NCI-H2029 treated with DMSO at 0.1 percent for 48 hours (cell line): ENCODE measurements at regions not wholly inside any gene's neighbourhood (a gene's known extent, or its start where the extent isn't known, plus 50 kb on each side); places are given as distances from the start of the nearest gene placed in this dataset.
"Not testable (repeated sequence)": the region's sequence is repeated elsewhere in the genome, so short reads cannot be mapped to it uniquely, and the experiment has no call there.

Experiments used
- DNase-seq: peaks from one replicate; lab custom pipeline; 2025; lab: John Stamatoyannopoulos, UW

GRCh38 chr5:106698169-106698568 is 972.6 kb downstream of the EFNA5 start:
- no peak for DNase-seq

DNA sequence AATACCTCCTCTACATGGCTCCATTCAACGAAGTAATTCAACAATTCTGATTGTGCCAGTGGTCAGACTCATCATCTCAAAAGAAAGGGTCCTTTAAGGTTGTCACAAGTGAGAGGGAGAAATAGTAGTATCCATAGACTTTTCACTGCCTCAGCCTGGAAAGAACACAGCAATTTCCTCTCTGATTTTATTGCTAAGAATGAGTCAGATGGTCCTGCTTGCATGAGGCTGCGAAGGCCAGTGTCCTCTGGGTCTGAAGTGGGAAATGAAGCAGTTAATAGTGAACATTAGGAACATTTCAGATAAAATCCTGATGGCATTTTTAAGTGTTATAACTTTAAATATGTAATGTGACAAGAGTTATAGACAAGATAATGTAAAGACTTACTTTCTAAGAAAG is 979.0 kb downstream of the EFNA5 start:
- DNase-seq = no peak

DNA sequence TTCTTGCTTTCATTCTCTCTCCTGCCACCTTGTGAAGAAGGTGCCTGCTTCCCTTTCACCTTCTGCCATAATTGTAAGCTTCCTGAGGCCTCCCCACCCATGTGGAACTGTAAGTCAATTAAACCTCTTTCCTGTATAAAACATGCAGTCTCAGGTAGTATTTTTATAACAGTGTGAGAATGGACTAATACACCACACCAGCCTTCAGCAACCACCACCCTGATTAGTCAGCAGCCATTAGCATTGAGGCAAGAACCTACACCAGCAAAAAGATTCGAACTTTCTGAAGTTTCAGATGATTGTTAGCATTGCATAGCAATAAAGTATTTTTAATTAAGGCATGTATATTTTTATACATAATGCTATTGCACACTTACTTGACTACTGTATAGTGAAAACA is 980.2 kb downstream of the EFNA5 start:
- no peak for DNase-seq

DNA sequence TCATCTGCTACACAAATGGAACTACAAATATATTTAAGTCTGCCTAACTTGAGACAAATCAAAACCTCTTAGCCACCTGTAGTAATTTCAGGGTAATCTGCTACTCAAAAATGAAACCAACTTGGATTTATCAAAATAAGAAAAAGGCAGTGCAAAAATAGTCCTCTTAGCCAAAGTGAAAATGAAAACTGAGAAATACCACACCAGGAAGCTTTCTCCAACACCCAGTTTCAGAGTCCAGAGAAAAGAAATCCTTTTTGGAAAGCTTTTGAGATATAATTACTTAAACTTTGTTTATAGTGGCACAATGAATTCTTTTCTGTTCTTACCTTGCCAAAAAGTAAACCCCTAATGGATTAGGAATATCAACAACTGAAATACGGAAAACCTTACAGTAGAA is 990.4 kb downstream of the EFNA5 start:
- DNase-seq = no peak

- no peak for DNase-seq
Observed at GRCh38 chr5:106677057-106677456, 993.7 kb downstream of the EFNA5 start.

GRCh38 chr5:106675687-106676086 is 995.0 kb downstream of the EFNA5 start:
- DNase-seq = no peak

DNA sequence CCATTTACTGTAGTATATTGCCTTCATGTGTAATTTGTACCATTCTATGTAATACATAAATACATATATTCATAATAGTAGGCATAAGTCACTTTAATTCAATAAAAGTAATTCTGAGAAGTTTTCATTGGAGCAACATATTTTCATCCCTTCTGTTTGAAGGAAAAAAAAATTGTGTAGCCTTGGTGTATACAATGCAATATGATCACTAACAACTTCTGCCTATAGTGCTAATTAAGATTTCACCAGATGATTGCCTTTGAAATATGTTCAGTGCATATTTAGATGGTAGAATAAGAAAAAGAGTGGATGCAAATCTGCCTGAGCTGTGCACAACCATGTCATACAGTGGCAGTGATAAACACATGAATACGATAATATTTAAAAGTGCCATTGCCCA is 996.8 kb downstream of the EFNA5 start:
- no peak for DNase-seq

GRCh38 chr5:106661866-106662265 is 1008.9 kb downstream of the EFNA5 start:
- no peak for DNase-seq

DNA sequence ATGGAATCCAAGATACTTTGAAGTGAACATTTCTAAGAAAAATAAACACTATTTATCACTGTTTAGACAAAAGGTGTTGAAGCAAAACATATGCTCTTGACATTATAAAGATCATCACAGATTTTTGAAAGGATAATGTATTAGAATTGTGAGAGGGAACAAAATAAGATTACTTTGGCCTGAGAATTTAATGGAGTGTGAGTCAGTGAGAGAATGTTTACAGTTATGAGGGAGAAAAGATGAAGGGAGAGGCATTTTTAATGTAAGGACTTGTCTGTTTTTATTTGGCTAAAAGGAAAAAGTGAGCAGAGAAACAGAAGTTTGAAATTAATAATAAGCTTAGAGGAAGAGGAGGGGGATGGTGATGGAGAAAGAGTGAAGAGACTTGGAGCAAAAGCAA is 1010.1 kb downstream of the EFNA5 start:
- DNase-seq = no peak

DNA sequence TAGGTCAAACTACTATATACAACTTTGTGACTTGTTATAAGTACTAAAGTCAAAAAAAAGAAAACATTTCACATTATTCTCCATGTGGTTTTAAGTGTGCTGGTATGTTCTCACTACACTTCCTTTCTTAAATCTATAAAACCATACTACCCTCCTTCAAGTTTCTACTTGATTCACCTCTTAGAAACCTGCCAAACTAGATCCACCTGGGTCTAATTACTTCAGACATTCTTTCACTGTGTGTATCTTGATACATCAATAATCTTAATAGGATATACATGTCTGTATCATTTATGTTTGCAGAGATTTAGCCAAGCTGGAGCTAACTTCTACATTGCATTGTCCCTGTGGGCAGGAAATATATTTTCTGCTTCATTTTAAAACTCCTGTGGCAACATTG is 1012.6 kb downstream of the EFNA5 start:
- DNase-seq = no peak

- no peak for DNase-seq
Observed at GRCh38 chr5:106656821-106657220, 1013.9 kb downstream of the EFNA5 start.

DNA sequence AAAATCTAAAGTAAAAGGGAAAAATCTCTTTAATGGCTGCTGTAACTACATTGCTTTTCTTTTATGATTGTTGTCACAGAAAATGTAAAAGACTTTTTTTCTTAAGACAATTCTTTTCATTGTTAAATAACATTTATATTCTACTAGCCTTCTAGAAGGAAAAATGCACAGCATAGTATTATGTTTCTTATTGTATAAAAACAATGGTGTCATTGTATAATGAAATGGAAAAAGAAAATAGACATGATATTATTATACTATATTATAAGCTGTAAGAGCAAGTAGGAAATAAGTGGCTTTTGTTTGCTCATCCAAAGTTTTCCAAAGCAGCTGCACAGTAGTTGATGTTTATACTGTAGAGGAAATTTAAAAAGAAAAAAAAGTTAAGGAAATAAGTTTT is 1021.7 kb downstream of the EFNA5 start:
- DNase-seq = no peak

GRCh38 chr5:106648401-106648800 is 1022.3 kb downstream of the EFNA5 start:
- DNase-seq = no peak

DNA sequence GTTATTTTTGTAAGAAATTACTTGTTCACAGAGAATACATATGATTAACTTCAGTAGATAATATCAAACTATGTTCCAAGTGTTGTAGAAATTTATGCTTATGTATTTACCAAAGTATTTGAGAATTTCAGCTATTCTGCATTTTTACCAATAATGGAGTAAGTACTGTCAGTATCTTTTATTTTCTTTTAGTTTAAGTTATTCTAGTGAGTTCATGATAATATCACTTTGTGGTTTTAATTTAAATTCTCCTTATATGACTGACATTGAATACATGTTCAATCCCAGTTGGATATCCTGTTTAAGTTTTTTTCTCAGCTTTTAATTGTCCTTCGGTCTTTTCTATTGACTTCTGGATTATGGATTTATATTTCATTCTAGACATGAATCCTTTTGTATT is 1024.6 kb downstream of the EFNA5 start:
- no peak for DNase-seq

- DNase-seq = no peak
Observed at GRCh38 chr5:106640511-106640910, 1030.2 kb downstream of the EFNA5 start.

GRCh38 chr5:106639488-106639887 is 1031.2 kb downstream of the EFNA5 start:
- no peak for DNase-seq

DNA sequence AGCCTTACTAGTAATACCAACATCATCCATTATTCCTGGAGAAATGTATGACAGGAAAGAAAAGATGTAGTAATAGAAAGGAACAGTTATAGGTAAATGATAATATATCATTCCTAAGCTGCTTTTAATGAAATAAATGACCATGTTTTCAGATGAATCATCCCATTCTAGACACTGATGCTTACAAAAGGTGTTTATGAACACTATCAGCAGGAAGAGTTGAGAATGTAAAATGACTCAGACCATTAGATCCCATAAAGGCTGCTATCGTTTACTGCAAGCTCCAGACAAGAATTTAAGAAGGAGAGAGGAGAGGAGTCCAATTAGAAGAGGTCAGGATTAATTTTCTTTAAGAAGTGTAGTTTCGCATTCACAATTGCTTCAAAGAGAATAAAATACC is 1033.5 kb downstream of the EFNA5 start:
- no peak for DNase-seq

DNA sequence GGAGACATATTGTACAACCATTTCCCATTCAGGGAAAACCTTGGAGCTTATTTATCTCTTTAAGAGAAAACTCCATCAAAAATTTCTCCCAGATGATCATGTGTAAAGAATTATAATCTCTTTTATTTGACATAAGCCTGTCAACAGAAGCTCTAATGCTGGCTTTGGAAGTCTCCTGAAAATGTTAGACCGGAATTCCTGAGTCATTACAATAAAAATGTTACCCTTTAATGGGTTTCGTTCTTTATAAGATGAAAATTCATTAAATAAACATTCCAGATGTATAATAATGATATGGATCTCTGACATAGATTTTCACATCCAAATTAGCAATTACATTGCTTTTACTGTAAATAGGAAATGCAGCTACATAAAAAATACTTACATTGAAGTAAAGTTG is 1036.4 kb downstream of the EFNA5 start:
- DNase-seq = no peak

DNA sequence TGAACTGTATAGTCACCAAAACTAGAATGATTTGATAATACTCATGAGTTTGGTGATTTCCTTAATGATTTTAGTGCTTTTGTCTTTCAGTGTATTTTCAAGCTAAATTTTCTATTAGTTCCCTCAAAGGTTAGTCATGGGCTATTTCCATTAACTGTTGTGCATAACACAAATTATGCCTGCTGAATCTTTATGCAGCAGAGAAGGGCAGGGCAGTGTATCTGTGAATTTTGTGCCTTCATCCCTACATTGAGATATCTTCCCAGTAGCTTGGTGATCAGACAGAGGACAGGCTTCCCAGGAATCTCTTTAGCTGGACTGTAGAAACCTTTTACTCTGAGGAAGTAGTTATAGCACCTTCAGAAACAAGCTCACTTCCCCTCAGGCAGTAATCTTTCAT is 1036.9 kb downstream of the EFNA5 start:
- no peak for DNase-seq

GRCh38 chr5:106628456-106628855 is 1042.3 kb downstream of the EFNA5 start:
- DNase-seq = not testable (repeated sequence)

DNA sequence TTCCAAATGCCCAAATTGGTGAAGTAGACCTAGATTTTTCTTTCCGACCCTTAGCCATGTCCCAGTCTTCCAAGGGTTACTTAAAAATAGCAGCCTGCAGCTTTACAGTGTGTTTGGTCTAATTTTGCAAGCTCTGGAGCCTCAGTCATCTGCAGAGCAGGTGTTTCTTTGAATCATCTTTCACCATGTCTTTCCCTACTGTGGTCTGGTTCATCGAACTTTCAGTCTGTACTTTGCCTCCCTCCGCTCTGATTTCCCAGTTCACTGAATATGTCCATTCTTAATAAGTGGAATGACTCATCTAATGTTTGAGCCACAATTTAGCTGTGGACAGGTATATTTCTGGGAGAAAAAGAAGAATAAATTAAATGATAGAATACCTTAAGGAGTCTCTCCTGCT is 1060.7 kb downstream of the EFNA5 start:
- DNase-seq = no peak

GRCh38 chr5:106601620-106602019 is 1069.1 kb downstream of the EFNA5 start:
- DNase-seq = no peak

DNA sequence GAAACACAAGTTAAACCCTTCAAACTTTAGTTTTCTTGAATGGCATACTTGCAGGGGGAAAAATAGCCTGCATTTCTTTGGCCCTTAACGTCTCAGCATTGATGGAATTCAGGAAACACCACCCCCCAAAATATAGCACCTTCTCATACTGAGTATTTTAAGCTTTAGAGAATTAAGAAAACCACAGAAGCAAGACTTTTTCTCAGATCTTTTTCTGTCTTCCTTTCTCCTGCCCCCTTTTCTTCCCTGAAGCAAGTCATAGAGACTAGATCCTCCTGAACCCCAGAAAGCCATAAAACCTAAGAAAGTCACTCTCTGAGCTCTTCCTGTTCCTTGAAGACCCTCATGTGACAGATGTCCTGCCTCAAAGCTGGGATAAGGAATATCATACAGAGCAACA is 1069.9 kb downstream of the EFNA5 start:
- no peak for DNase-seq

- no peak for DNase-seq
Observed at GRCh38 chr5:106595864-106596263, 1074.9 kb downstream of the EFNA5 start.

- no peak for DNase-seq
Observed at GRCh38 chr5:106584268-106584667, 1086.5 kb downstream of the EFNA5 start.
